ENCODE measurements at regions not wholly inside any gene's neighbourhood (a gene's known extent, or its start where the extent isn't known, plus 50 kb on each side); places are given as distances from the start of the nearest gene placed in this dataset.

- Histone ChIP-seq H3K9me3 (ENCODE audit: control insufficient read depth, insufficient read depth, low read depth, low read length) (no peaks in the 10 kb centered on the region), H3K36me3 (ENCODE audit: control insufficient read depth, insufficient read depth, low read length) (no peaks in the 10 kb centered on the region), H3K4me3 (ENCODE audit: low read depth in 2 of 2, low read length in 2 of 2) (no peak overlapping the region), H3K27me3 (ENCODE audit: control insufficient read depth, insufficient read depth, low read length) (no peaks in the 10 kb centered on the region), H3K4me1 (ENCODE audit: control insufficient read depth, insufficient read depth, low read length) (no peaks in the 10 kb centered on the region), H3K27ac (ENCODE audit: low read length) (no peak overlapping the region)
- DNase-seq (ENCODE audit: low read depth, low spot score) (no peak), ATAC-seq (no peak)
- no peak for TF ChIP-seq SIN3A (IDR thresholded peaks at IDR 0.05; ENCODE audit: borderline replicate concordance, insufficient read depth, low read depth, low read length)
- no peak for TF ChIP-seq POLR2AphosphoS5 (IDR thresholded peaks at IDR 0.05; ENCODE audit: low read depth, low read length)
- no peak for TF ChIP-seq REST (IDR thresholded peaks at IDR 0.05; ENCODE audit: insufficient read depth in 1 of 2, low read depth in 2 of 2, low read length in 1 of 2)
- no peak for TF ChIP-seq TCF7L2 (IDR thresholded peaks at IDR 0.05; ENCODE audit: low read depth, low read length)
- TF ChIP-seq CTCF (IDR thresholded peaks at IDR 0.05): no peak
- intact Hi-C loops (cut with micrococcal nuclease; ENCODE audit: unreplicated experiment) (no loop called here), in situ Hi-C loops (cut with HindIII; ENCODE audit: low pct_unique_long_range_greater_than_20kb, low sequenced_read_pairs) (no loop called here)
- ChIA-PET POLR2A (no interaction called here), CTCF (interaction anchor here (0.6 kb wide), 1 partner anchor 291 kb away, joined by 4 read pairs; no protein-coding TSS in a partner anchor)
- BruUV-seq (replicated peaks): no TSS peak
Measured at GRCh38 chr10:107341281-107341680, 176.8 kb upstream of the SORCS1 start.

- DNase-seq (ENCODE audit: low read depth, low spot score): no peak
- no peaks in the 10 kb centered on the region for H3K9me3 ChIP-seq (ENCODE audit: control insufficient read depth, insufficient read depth, low read depth, low read length)
- no peaks in the 10 kb centered on the region for H3K27me3 ChIP-seq (ENCODE audit: control insufficient read depth, insufficient read depth, low read length)
- CTCF ChIA-PET: no interaction called here
- TF ChIP-seq CTCF (IDR thresholded peaks at IDR 0.05): no peak
- no peak for TF ChIP-seq SIN3A (IDR thresholded peaks at IDR 0.05; ENCODE audit: borderline replicate concordance, insufficient read depth, low read depth, low read length)
- POLR2A ChIA-PET: no interaction called here
- BruUV-seq (replicated peaks): no TSS peak
- H3K4me3 ChIP-seq (ENCODE audit: low read depth in 2 of 2, low read length in 2 of 2): no peak overlapping the region
- intact Hi-C loops (cut with micrococcal nuclease; ENCODE audit: unreplicated experiment): no loop called here
- H3K27ac ChIP-seq (ENCODE audit: low read length): no peak overlapping the region
- no peaks in the 10 kb centered on the region for H3K36me3 ChIP-seq (ENCODE audit: control insufficient read depth, insufficient read depth, low read length)
- no peaks in the 10 kb centered on the region for H3K4me1 ChIP-seq (ENCODE audit: control insufficient read depth, insufficient read depth, low read length)
- in situ Hi-C loops (cut with HindIII; ENCODE audit: low pct_unique_long_range_greater_than_20kb, low sequenced_read_pairs): no loop called here
- ATAC-seq: no peak
Measured at GRCh38 chr10:107340326-107340725, 175.8 kb upstream of the SORCS1 start.

GRCh38 chr10:107336061-107336460 is 171.6 kb upstream of the SORCS1 start:
- Histone ChIP-seq H3K9me3 (ENCODE audit: control insufficient read depth, insufficient read depth, low read depth, low read length) (no peaks in the 10 kb centered on the region), H3K27me3 (ENCODE audit: control insufficient read depth, insufficient read depth, low read length) (no peaks in the 10 kb centered on the region), H3K4me1 (ENCODE audit: control insufficient read depth, insufficient read depth, low read length) (no peaks in the 10 kb centered on the region), H3K36me3 (ENCODE audit: control insufficient read depth, insufficient read depth, low read length) (no peaks in the 10 kb centered on the region), H3K27ac (ENCODE audit: low read length) (no peak overlapping the region), H3K4me3 (ENCODE audit: low read depth in 2 of 2, low read length in 2 of 2) (no peak overlapping the region)
- DNase-seq (ENCODE audit: low read depth, low spot score) (no peak), ATAC-seq (no peak)
- intact Hi-C loops (cut with micrococcal nuclease; ENCODE audit: unreplicated experiment) (no loop called here), in situ Hi-C loops (cut with HindIII; ENCODE audit: low pct_unique_long_range_greater_than_20kb, low sequenced_read_pairs) (no loop called here)
- TF ChIP-seq TCF7L2 (IDR thresholded peaks at IDR 0.05; ENCODE audit: low read depth, low read length) (no peak), POLR2AphosphoS5 (IDR thresholded peaks at IDR 0.05; ENCODE audit: low read depth, low read length) (no peak), REST (IDR thresholded peaks at IDR 0.05; ENCODE audit: insufficient read depth in 1 of 2, low read depth in 2 of 2, low read length in 1 of 2) (no peak), SIN3A (IDR thresholded peaks at IDR 0.05; ENCODE audit: borderline replicate concordance, insufficient read depth, low read depth, low read length) (no peak), CTCF (IDR thresholded peaks at IDR 0.05) (no peak)
- ChIA-PET POLR2A (no interaction called here), CTCF (no interaction called here)
- BruUV-seq (replicated peaks): no TSS peak

Data from Panc1 (cell line).